T-helper 2 cell (primary cell): ENCODE measurements at regions not wholly inside any gene's neighbourhood (a gene's known extent, or its start where the extent isn't known, plus 50 kb on each side); places are given as distances from the start of the nearest gene placed in this dataset.

Experiments
- DNase-seq, 5 experiments: peaks; one replicate each; pipeline versions ENCODE4 v3.0.0 to v3.0.0-alpha.2; 2012 to 2022

- no peak for DNase-seq
Observed at GRCh38 chr11:71070490-71071453, 181.6 kb downstream of the SHANK2 start.

GRCh38 chr11:71068963-71069362, 183.4 kb downstream of the SHANK2 start:
- DNase-seq: no peak

GRCh38 chr11:71067753-71068152, 184.6 kb downstream of the SHANK2 start:
- DNase-seq: no peak

GRCh38 chr11:71066311-71066710, 186.1 kb downstream of the SHANK2 start:
- DNase-seq: no peak

GRCh38 chr11:71065841-71066240, 186.5 kb downstream of the SHANK2 start:
- DNase-seq: no peak

GRCh38 chr11:71064702-71065515, 187.5 kb downstream of the SHANK2 start:
- no peak for DNase-seq

- DNase-seq: no peak
Observed at GRCh38 chr11:71064183-71064582, 188.2 kb downstream of the SHANK2 start.

GRCh38 chr11:71063129-71063528, 189.2 kb downstream of the SHANK2 start:
- DNase-seq: no peak

- no peak for DNase-seq
Observed at GRCh38 chr11:71062199-71062598, 190.2 kb downstream of the SHANK2 start.

- no peak for DNase-seq
Observed at GRCh38 chr11:71060391-71060791, 192.0 kb downstream of the SHANK2 start.

GRCh38 chr11:71059662-71060061, 192.7 kb downstream of the SHANK2 start:
- DNase-seq: no peak

GRCh38 chr11:71055925-71056324, 196.5 kb downstream of the SHANK2 start:
- DNase-seq: no peak
